ENCODE measurements at regions not wholly inside any gene's neighbourhood (a gene's known extent, or its start where the extent isn't known, plus 50 kb on each side); places are given as distances from the start of the nearest gene placed in this dataset.

GRCh38 chrX:110954428-110955100, 141.4 kb upstream of the PAK3 start:
- Histone ChIP-seq H3K9me3 (ENCODE audit: low read length) (no peaks in the 10 kb centered on the region), H3K79me2 (ENCODE audit: insufficient read depth, low read depth, low read length) (no peaks in the 10 kb centered on the region), H3K27ac (ENCODE audit: low read depth, low read length, poor library complexity, severe bottlenecking) (no peak overlapping the region), H3K4me3 (ENCODE audit: low read depth, low read length, poor library complexity, severe bottlenecking) (no peak overlapping the region), H3K4me2 (ENCODE audit: low read length) (no peak overlapping the region), H3K4me1 (ENCODE audit: insufficient read depth, low read length, poor library complexity, severe bottlenecking) (no peaks in the 10 kb centered on the region), H2AFZ (ENCODE audit: low read length) (no peak overlapping the region), H3K36me3 (ENCODE audit: insufficient read depth, low read length) (no peaks in the 10 kb centered on the region), H4K20me1 (ENCODE audit: insufficient read depth, low read length) (no peaks in the 10 kb centered on the region), H3K9me2 (ENCODE audit: insufficient read depth, low read length) (no peaks in the 10 kb centered on the region)
- no TSS peak for BruUV-seq (replicated peaks)
- DNase-seq (ENCODE audit: low spot score) = no peak
- ChIA-PET POLR2A (no interaction called here), CTCF (ENCODE audit: unreplicated experiment) (no interaction called here)
- intact Hi-C loops (cut with micrococcal nuclease; ENCODE audit: unreplicated experiment) = no loop called here
- TF ChIP-seq EZH2phosphoT487 (IDR thresholded peaks at IDR 0.05; ENCODE audit: borderline replicate concordance, low read depth, low read length) (no peak), CTCF (conservative IDR thresholded peaks at IDR 0.05; ENCODE audit: low read length) (no peak)

- no peaks in the 10 kb centered on the region for H4K20me1 ChIP-seq (ENCODE audit: insufficient read depth, low read length)
- H3K36me3 ChIP-seq (ENCODE audit: insufficient read depth, low read length) = no peaks in the 10 kb centered on the region
- CTCF ChIA-PET (ENCODE audit: unreplicated experiment) = no interaction called here
- TF ChIP-seq EZH2phosphoT487 (IDR thresholded peaks at IDR 0.05; ENCODE audit: borderline replicate concordance, low read depth, low read length) (no peak), CTCF (conservative IDR thresholded peaks at IDR 0.05; ENCODE audit: low read length) (no peak)
- DNase-seq (ENCODE audit: low spot score) = no peak
- no peak overlapping the region for H3K4me3 ChIP-seq (ENCODE audit: low read depth, low read length, poor library complexity, severe bottlenecking)
- POLR2A ChIA-PET = no interaction called here
- H3K27ac ChIP-seq (ENCODE audit: low read depth, low read length, poor library complexity, severe bottlenecking) = no peak overlapping the region
- no peak overlapping the region for H2AFZ ChIP-seq (ENCODE audit: low read length)
- H3K4me1 ChIP-seq (ENCODE audit: insufficient read depth, low read length, poor library complexity, severe bottlenecking) = no peaks in the 10 kb centered on the region
- H3K9me3 ChIP-seq (ENCODE audit: low read length) = no peaks in the 10 kb centered on the region
- H3K9me2 ChIP-seq (ENCODE audit: insufficient read depth, low read length) = no peaks in the 10 kb centered on the region
- BruUV-seq (replicated peaks) = no TSS peak
- H3K79me2 ChIP-seq (ENCODE audit: insufficient read depth, low read depth, low read length) = no peaks in the 10 kb centered on the region
- intact Hi-C loops (cut with micrococcal nuclease; ENCODE audit: unreplicated experiment) = no loop called here
- H3K4me2 ChIP-seq (ENCODE audit: low read length) = no peak overlapping the region
Observed at GRCh38 chrX:110951472-110952269, 144.3 kb upstream of the PAK3 start.
